NCI-H345 treated with DMSO at 0.1 percent for 48 hours (cell line): ENCODE measurements at regions not wholly inside any gene's neighbourhood (a gene's known extent, or its start where the extent isn't known, plus 50 kb on each side); places are given as distances from the start of the nearest gene placed in this dataset.
A peak's percentile ranks its signal among the peaks of the same experiment; 100 is the strongest.
"Not testable (repeated sequence)": the region's sequence is repeated elsewhere in the genome, so short reads cannot be mapped to it uniquely, and the experiment has no call there.

Experiments
- DNase-seq: peaks from one replicate; lab custom pipeline; 2025; ENCODE audit not compliant: unreplicated experiment; lab: John Stamatoyannopoulos, UW

GRCh38 chr1:121518726-121519041 lies 333.9 kb downstream of the SRGAP2C start:
- no peak for DNase-seq

- peak; percentile 73 for DNase-seq
These were observed 334.4 kb downstream of the SRGAP2C start for GRCh38 chr1:121519042-121519755.

- DNase-seq = not testable (repeated sequence)
These were observed 335.0 kb downstream of the SRGAP2C start for GRCh38 chr1:121519756-121520286.

- no peak for DNase-seq
These were observed 337.4 kb downstream of the SRGAP2C start for GRCh38 chr1:121522061-121522759.

GRCh38 chr1:121523112-121523511 lies 338.3 kb downstream of the SRGAP2C start:
- DNase-seq = not testable (repeated sequence)

GRCh38 chr1:121525355-121525754 lies 340.6 kb downstream of the SRGAP2C start:
- no peak for DNase-seq

- DNase-seq = not testable (repeated sequence)
These were observed 344.2 kb downstream of the SRGAP2C start for GRCh38 chr1:121528958-121529357.

- DNase-seq = not testable (repeated sequence)
These were observed 345.3 kb downstream of the SRGAP2C start for GRCh38 chr1:121530026-121530425.

GRCh38 chr1:121531747-121532146 lies 347.0 kb downstream of the SRGAP2C start:
- not testable (repeated sequence) for DNase-seq

GRCh38 chr1:121538148-121538547 lies 353.4 kb downstream of the SRGAP2C start:
- not testable (repeated sequence) for DNase-seq

GRCh38 chr1:121538943-121539575 lies 354.3 kb downstream of the SRGAP2C start:
- DNase-seq = no peak

GRCh38 chr1:121543988-121544387 lies 359.2 kb downstream of the SRGAP2C start:
- not testable (repeated sequence) for DNase-seq

GRCh38 chr1:121544500-121544899 lies 359.7 kb downstream of the SRGAP2C start:
- no peak for DNase-seq

GRCh38 chr1:121545899-121546298 lies 361.1 kb downstream of the SRGAP2C start:
- not testable (repeated sequence) for DNase-seq

GRCh38 chr1:121546830-121547591 lies 362.2 kb downstream of the SRGAP2C start:
- no peak for DNase-seq

GRCh38 chr1:121547726-121548125 lies 363.0 kb downstream of the SRGAP2C start:
- not testable (repeated sequence) for DNase-seq

- not testable (repeated sequence) for DNase-seq
These were observed 366.0 kb downstream of the SRGAP2C start for GRCh38 chr1:121550817-121551216.

- not testable (repeated sequence) for DNase-seq
These were observed 366.7 kb downstream of the SRGAP2C start for GRCh38 chr1:121551491-121551890.

GRCh38 chr1:121556560-121556959 lies 371.8 kb downstream of the SRGAP2C start:
- DNase-seq = not testable (repeated sequence)

- DNase-seq = not testable (repeated sequence)
These were observed 373.3 kb downstream of the SRGAP2C start for GRCh38 chr1:121558034-121558433.

GRCh38 chr1:121558514-121558913 lies 373.7 kb downstream of the SRGAP2C start:
- no peak for DNase-seq
